HG03432 (cell line): ENCODE measurements at regions not wholly inside any gene's neighbourhood (a gene's known extent, or its start where the extent isn't known, plus 50 kb on each side); places are given as distances from the start of the nearest gene placed in this dataset.
"Not testable (repeated sequence)": the region's sequence is repeated elsewhere in the genome, so short reads cannot be mapped to it uniquely, and the experiment has no call there.

Source experiments
- ATAC-seq: cut with Tn5 transposase; IDR thresholded peaks from one replicate; pipeline ENCODE4 v1.9.1; 2021; ENCODE audit warnings: mild to moderate bottlenecking, moderate library complexity; ENCODE audit not compliant: unreplicated experiment

GRCh38 chr4:33989820-33990443 lies 2254.4 kb downstream of the ARAP2 start:
- no peak for ATAC-seq

GRCh38 chr4:33996075-33996718 lies 2248.1 kb downstream of the ARAP2 start:
- ATAC-seq: no peak

- no peak for ATAC-seq
Measured at GRCh38 chr4:33998291-33998690, 2246.0 kb downstream of the ARAP2 start.

DNA sequence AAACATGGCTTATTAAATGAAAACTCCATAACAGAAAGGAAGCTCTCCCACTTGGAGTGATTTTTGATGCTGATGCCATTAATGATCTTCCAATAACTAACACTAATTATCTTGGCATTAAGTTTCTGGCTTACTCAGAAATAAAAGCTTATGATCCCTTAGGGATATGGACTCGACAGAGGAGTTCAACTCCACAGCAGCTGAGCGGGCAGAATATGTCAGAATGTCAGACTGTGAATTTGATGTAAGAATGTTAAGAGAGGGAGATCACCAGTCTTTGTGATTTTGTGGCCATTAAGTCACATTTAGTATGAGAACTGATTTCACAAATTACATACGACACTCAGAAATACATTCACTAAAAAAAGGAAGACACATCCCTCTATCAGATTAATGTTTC lies 2244.0 kb downstream of the ARAP2 start:
- ATAC-seq: no peak

GRCh38 chr4:34006540-34006939 lies 2237.8 kb downstream of the ARAP2 start:
- not testable (repeated sequence) for ATAC-seq

GRCh38 chr4:34009951-34010350 lies 2234.4 kb downstream of the ARAP2 start:
- no peak for ATAC-seq

- no peak for ATAC-seq
Measured at GRCh38 chr4:34010751-34011519, 2233.4 kb downstream of the ARAP2 start.

- no peak for ATAC-seq
Measured at GRCh38 chr4:34035225-34035624, 2209.1 kb downstream of the ARAP2 start.

DNA sequence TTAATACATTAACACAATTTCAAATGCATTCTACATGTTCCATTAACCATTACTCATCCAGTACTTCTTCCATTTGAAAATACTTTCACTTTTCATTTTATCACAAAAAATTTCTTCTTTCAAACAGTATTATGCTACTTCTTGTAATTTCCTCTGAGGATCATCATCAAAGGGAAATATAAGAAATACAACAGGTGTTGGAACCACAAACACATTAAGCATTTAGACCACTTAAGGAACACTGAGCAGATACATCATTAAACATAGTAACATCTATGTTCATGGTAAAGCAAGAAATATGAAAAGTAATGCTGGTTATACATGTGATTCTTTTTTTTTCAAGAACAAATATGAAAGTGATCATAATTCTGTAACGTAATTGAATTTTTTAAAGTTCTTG lies 2207.0 kb downstream of the ARAP2 start:
- ATAC-seq: no peak

DNA sequence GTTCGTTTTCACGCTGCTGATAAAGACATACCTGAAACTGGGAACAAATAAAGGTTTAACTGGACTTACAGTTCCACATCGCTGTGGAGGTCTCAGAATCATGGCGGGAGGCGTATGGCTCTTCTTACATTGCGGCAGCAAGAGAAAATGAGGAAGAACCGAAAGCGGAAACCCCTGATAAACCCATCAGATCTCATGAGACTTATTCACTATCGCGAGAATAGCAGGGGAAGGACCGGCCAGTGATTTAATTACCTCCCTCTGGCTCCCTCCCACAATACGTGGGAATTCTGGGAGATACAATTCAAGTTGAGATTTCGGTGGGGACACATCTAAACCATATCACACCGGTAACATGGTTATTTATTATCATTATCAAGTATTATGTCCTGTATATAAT lies 2204.5 kb downstream of the ARAP2 start:
- no peak for ATAC-seq

DNA sequence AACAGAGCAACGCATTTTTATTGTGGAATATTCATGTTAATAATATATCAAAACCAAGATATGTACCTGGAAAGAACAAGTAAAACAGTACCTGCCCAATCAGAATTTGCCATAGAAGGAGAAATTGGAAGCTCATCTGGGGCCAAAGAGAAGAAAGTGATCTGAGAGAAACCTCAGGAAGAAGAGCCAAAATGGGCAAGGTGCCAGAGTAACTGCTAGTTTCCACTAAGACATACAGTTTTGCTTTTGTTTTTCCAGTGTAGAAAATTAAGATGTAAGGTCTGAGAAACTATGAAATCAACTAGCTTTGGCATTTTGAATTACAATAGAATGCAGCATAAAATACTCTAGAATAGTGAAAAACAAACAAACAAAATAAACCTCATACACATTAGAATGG lies 2201.2 kb downstream of the ARAP2 start:
- ATAC-seq: no peak

DNA sequence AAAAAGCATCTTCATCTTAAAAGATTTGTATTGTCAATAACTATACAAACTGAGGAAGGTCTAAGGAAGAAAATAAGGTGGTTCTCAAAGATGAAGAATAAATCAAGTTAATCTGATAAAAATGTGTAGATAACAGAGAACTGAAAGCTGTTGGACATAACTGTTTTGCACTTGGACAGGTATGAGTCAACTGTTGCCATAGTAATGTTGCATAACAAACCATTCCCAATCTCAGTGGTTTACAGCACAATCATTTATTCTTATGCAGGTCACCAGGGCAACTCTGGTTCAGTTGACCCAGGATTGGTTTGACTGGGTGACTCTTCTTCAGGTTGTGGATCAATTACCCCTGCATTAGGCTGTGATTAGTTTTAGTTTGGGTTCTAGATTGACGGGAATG lies 2197.7 kb downstream of the ARAP2 start:
- ATAC-seq: no peak

DNA sequence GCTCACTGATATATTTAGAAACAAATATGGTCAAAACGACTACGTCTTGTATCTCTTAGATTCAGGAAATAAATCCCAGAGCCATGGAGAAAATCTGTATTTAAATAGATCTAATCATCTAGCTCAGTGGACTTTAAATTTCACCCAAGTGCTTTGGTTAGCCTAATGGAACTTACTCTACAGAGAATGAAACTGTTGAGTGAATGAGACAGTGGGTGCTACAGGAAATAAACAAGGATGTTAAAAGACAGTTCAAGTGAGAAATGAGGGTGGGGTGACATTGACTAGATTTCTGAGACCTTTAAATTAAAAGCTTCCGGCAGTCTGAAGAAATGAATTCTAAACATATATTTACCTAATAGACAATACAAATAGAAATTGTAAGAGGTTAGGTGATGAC lies 2197.0 kb downstream of the ARAP2 start:
- no peak for ATAC-seq

DNA sequence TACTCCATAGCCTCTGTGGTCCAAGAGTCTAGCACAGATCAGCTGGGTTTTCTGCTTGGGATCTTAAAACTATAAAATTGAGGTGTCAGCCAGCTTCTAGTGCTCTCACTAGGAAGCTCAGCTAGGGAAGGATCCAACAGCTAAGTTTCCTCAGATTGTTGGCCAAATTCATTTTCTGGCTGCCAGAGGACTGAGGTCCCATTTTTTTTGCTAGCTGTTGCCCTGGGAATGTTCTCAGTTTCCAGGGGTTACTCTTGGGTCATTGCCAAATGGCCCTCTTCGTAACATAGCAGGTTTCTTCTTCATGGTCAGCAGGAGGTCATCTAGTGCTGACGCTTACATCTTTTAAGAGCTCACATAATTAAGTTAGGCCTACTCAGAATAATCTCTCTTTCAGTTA lies 2178.2 kb downstream of the ARAP2 start:
- ATAC-seq: no peak

DNA sequence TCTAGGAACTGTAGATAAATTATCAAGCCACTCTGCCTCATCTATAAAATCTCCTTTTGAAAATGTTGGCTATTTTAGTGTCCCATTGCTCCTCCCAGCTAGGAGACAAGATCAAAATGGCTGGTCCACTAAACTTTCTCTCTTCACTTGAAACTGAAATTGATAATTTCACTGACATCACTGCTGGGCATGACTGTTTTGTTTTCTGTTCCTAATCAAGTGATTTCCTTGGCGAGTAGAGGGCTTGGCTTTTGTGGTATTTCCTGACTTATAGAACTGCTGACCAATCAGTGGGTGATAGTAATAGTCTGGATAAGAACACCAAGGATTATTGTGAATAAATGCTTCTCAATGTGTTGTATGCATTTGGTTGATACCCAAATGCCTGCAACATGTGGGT lies 2152.9 kb downstream of the ARAP2 start:
- ATAC-seq: no peak

DNA sequence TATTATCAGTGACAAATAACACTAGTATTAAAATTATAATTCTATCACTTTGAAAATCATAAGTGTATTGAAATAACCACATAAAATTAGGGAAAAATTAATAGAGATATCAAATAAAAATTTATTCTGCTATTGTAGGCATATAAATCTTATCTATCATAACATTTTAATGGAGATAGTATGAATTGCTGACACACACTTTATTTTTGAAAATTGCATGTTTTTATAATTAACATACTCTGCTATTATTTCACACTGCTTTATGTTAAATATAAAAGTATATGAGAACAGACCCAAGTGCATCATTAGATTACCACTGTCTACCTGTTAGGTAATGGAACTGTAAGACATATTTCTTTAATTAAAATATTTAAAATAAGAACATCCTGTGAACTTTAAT lies 2150.2 kb downstream of the ARAP2 start:
- ATAC-seq: no peak

DNA sequence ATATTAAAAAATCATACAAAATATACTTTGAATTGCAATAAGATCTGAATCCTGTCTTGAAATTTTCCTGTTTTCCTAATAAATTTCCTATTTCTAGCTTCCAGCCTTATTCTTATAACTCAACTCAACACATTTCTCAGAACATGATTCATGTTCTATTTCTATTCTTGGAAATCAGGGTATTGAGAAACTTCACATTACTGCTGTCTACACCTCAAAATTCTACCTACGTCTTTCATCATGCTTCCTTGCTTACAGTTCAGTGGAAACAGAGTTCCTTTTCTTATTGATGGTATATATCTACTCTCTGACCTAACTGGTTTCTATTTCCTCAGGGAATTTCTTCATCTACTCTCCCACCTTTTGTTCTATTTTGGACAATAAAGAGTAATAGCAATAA lies 2139.0 kb downstream of the ARAP2 start:
- ATAC-seq: no peak

GRCh38 chr4:34108391-34108790 lies 2135.9 kb downstream of the ARAP2 start:
- ATAC-seq: no peak

DNA sequence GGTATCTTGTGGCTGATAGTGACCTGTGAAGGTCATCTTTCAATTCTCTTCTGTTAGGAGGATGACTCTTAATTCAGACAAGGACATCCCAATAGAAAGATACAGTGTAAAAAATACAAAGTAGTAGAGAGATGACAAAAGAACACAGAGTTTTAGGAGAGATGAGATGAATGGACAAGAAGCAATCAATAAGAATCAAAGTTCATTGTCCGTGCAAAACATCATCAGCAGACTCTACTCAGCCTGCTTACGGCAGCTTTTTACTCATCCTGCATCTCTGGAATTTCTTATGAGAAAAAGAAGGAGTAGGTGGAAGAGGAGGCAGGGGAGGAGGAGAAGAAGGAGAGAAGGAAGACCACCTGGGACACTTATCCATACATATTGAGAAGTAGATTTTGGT lies 2131.7 kb downstream of the ARAP2 start:
- no peak for ATAC-seq

GRCh38 chr4:34138385-34138784 lies 2105.9 kb downstream of the ARAP2 start:
- ATAC-seq: no peak

DNA sequence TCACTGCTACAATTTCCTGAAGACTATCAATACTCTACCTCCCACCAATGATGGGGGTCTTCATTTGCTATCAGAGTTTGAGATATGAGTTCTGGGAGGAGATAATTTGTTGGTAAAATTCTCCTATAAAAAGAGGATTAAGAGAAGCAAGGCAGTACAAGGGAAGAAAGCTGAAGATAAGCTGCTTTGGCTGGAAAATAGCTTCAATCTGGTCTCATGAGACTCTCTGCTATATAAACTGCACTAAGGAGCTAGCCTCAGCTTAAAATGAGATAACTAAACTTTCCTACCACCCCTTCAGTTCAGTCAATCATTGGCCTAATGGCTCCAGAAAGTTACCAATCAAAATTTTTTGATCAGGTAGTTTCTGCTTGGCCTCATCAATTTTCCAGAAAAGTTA lies 2105.0 kb downstream of the ARAP2 start:
- ATAC-seq: no peak

DNA sequence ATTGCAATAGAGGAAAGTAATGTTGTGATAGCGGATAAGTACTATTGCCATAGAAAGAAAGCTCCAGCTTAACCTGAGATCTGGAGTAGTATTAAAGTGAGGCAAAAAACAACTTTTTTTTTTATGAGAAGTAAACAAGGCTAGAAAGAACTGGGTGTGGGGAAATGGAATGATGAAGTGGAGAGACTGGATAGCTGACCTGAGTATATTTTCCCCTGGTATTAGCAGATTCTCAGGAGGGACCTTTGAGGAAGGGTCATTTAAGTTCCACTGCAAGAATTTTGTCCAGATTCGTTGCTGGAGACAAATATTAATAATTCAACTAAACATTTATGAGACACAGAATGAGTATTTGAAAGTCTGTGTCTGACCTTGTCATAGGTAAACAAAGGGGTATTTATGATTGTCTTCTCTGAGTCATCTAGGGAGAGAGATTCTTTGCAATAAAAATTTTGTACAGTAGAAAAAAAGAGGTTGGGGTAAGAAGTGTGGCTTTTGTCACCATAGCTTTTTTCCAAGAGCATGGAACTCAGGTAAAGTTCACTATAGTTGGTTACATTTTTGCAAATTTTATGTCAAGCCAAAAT lies 2095.9 kb downstream of the ARAP2 start:
- no peak for ATAC-seq
